ENCODE measurements at regions not wholly inside any gene's neighbourhood (a gene's known extent, or its start where the extent isn't known, plus 50 kb on each side); places are given as distances from the start of the nearest gene placed in this dataset.
"Not testable (repeated sequence)": the region's sequence is repeated elsewhere in the genome, so short reads cannot be mapped to it uniquely, and the experiment has no call there.

- TF ChIP-seq CTCF, POLR2A (IDR thresholded peaks at IDR 0.05): not testable (repeated sequence)
Measured at GRCh38 chr7:106579086-106579485, 81.9 kb downstream of the CCDC71L start.
